Left ventricle myocardium inferior (tissue), 1 donor: ENCODE measurements at regions not wholly inside any gene's neighbourhood (a gene's known extent, or its start where the extent isn't known, plus 50 kb on each side); places are given as distances from the start of the nearest gene placed in this dataset.
A peak's percentile ranks its signal among the peaks of the same experiment; 100 is the strongest.

Source experiments
- DNase-seq: peaks from one replicate; pipeline ENCODE4 v3.0.0-alpha.2; 2020
- H3K27ac ChIP-seq: fragments of 200-600 bp; replicated peaks from 2 replicates; pipeline ENCODE4 v1.8.0; 2021
- H3K27me3 ChIP-seq: fragments of 200-600 bp; 2 replicates; pipeline ENCODE4 v1.8.0; 2021; ENCODE audit warnings: low read depth
- H3K36me3 ChIP-seq: fragments of 200-600 bp; 2 replicates; pipeline ENCODE4 v1.8.0; 2021
- H3K4me1 ChIP-seq: fragments of 200-600 bp; 2 replicates; pipeline ENCODE4 v1.8.0; 2021
- H3K4me3 ChIP-seq: fragments of 200-600 bp; 2 replicates; pipeline ENCODE4 v1.8.0; 2021; ENCODE audit warnings: mild to moderate bottlenecking, moderate library complexity
- H3K9me3 ChIP-seq: fragments of 200-600 bp; replicated peaks from 2 replicates; pipeline ENCODE4 v1.8.0; 2021
- CTCF ChIP-seq: fragments of 200-600 bp; IDR thresholded peaks from 2 replicates; pipeline ENCODE4 v1.8.0; 2021; ENCODE audit warnings: antibody characterized with exemption, mild to moderate bottlenecking, borderline replicate concordance
- intact Hi-C: fragments of 100-400 bp; cut with micrococcal nuclease; formaldehyde crosslinking; loops from one replicate; pipeline ENCODE4 v1.11.0; 2022
- donor health status: DM: no; HTN: yes; CAD: no; lungs with severe emphysema.

DNA sequence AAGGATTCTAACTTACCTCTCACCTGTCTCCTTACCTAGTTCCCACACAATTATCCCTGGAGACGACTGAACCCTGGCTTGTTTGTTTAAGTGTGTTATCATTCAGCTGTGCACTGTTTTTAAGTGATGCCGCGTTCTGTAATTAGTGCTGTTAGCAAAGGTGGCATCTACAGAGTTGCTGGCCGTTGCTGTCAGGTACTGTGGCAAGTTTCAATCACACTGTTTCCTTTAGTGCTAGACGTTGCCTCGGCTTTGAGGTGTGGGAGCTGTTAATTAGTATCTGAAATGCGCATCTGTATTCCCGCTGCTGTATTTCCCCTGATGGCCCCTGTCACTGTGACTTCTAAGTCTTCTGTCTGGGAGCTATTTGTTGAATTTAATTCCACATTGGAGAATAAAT lies 193.8 kb upstream of the GAS1 start:
- H3K36me3 ChIP-seq: no peaks in the 10 kb centered on the region
- peaks cover 9% of the 10 kb centered on the region for H3K27me3 ChIP-seq
- no peak overlapping the region for H3K4me3 ChIP-seq
- no peak overlapping the region for H3K27ac ChIP-seq
- no peak for TF ChIP-seq CTCF
- H3K4me1 ChIP-seq: no peaks in the 10 kb centered on the region
- no peaks in the 10 kb centered on the region for H3K9me3 ChIP-seq
- DNase-seq: no peak
- intact Hi-C loops: no loop called here

DNA sequence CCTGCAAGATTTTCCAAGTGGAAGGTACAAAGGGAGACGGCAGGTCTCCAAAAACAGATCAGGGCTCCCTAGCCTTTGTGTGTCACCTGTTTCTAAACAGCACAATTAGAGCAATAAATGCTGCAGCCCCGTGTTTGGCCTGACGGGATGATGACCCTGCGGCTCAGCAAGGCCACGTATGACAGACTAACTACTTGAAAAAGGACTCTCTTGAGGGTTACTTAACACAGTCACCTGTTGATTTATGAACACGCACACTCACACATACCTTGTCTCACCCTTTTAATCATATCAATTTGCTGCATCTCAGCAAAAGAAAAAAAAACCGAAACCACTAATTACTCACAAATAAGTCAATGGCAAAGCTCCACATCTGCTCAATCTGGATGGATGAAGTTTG lies 199.6 kb upstream of the GAS1 start:
- Histone ChIP-seq H3K4me1 (peaks cover 17% of the 10 kb centered on the region), H3K36me3 (no peaks in the 10 kb centered on the region), H3K4me3 (no peak overlapping the region), H3K27me3 (no peaks in the 10 kb centered on the region), H3K9me3 (peaks cover 5% of the 10 kb centered on the region), H3K27ac (no peak overlapping the region)
- no peak for DNase-seq
- TF ChIP-seq CTCF: no peak
- intact Hi-C loops: no loop called here

- Histone ChIP-seq H3K36me3 (no peaks in the 10 kb centered on the region), H3K9me3 (peaks cover 5% of the 10 kb centered on the region), H3K27ac (peak overlapping the region; percentile 87), H3K4me3 (peak overlapping the region; percentile 56), H3K4me1 (peaks cover 17% of the 10 kb centered on the region), H3K27me3 (no peaks in the 10 kb centered on the region)
- no peak for DNase-seq
- intact Hi-C loops: no loop called here
- no peak for TF ChIP-seq CTCF
These were observed 200.5 kb upstream of the GAS1 start for GRCh38 chr9:87147839-87148238.

DNA sequence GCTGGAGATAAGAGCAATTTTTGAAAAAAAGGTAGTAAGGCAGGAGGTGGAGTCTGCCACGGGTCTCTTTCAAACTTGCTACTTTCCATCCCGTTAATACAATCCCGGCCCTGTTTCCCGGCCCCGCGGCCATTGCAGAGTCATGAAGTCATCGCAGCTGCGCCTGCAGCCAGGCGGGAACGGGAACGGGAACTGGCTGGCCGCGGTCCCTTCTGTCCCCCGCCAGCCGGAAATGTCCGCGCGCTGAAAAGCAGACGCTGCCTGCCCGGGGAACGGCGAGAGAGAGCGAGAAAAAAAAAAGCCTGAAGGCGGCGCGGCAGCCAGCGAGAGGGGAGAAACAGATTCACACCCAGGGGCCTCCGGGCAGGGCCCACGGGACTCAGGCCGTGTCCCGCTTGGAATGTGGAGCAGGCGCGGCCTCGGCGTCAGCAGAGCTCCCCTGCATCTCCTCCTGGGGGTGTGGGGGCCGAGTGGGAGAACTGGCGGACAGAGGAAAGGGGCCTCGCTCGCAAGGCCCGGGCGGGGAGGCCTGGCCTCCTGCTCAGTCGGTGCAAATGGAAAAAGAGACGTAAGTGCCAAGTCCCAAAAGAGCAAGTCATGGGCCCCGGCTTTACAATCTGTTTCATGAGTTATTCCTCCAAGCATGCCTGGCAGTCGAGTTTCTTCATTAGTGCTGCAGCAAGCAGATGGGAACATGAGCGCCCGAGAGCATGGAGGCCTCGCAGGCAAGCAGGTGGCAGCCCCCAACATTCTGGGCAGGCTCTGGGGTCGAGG lies 201.2 kb upstream of the GAS1 start:
- peak overlapping the region; percentile 56 for H3K4me3 ChIP-seq
- no peaks in the 10 kb centered on the region for H3K27me3 ChIP-seq
- H3K4me1 ChIP-seq: peaks cover 17% of the 10 kb centered on the region
- peak; percentile 46 for TF ChIP-seq CTCF
- peaks cover 5% of the 10 kb centered on the region for H3K9me3 ChIP-seq
- H3K36me3 ChIP-seq: no peaks in the 10 kb centered on the region
- peak overlapping the region; percentile 87 for H3K27ac ChIP-seq
- DNase-seq: peak; percentile 89
- intact Hi-C loops: no loop called here

DNA sequence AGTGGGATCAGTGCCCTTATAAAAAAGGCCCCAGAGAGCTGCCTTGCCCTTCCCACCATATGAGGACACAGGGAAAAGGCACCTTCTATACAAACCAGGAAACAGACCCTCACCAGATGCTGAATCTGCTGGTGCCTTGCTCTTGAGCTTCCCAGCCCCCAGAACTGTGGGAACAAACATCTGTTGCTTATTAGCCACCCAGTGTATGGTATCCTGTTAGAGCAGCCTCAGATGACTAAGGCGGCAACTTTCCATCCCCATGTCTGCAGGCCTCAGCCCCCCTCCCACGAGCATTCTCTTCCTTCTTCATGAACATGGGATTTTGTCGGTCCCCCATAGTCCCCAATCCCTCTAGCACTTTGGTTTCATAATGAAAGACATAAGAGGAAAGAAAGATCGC lies 202.5 kb upstream of the GAS1 start:
- no peak overlapping the region for H3K27ac ChIP-seq
- TF ChIP-seq CTCF: no peak
- H3K27me3 ChIP-seq: no peaks in the 10 kb centered on the region
- H3K4me1 ChIP-seq: peaks cover 17% of the 10 kb centered on the region
- H3K36me3 ChIP-seq: no peaks in the 10 kb centered on the region
- no peak for DNase-seq
- H3K4me3 ChIP-seq: no peak overlapping the region
- intact Hi-C loops: no loop called here
- H3K9me3 ChIP-seq: peaks cover 5% of the 10 kb centered on the region
